H9 (cell line): ENCODE measurements at regions not wholly inside any gene's neighbourhood (a gene's known extent, or its start where the extent isn't known, plus 50 kb on each side); places are given as distances from the start of the nearest gene placed in this dataset.

Source experiments
- DNase-seq: peaks from one replicate; pipeline ENCODE4 v3.0.0-alpha.2; 2017
- H2AFZ ChIP-seq: one replicate; pipeline ENCODE4 v1.6.1; 2013; ENCODE audit warnings: mild to moderate bottlenecking, low read length, control low read depth, moderate library complexity
- H2AK5ac ChIP-seq: 2 replicates; pipeline ENCODE4 v1.6.1; 2013; ENCODE audit warnings: low read length, control low read depth, mixed read lengths; ENCODE audit not compliant: insufficient read length
- H2BK120ac ChIP-seq: one replicate; pipeline ENCODE4 v1.6.1; 2013; ENCODE audit warnings: low read depth, mild to moderate bottlenecking, low read length, control low read depth, inconsistent platforms; ENCODE audit not compliant: poor library complexity, severe bottlenecking
- H2BK12ac ChIP-seq: 2 replicates; pipeline ENCODE4 v1.6.1; 2013; ENCODE audit warnings: low read length, control low read depth, mixed read lengths, low read depth; ENCODE audit not compliant: insufficient read length
- H2BK15ac ChIP-seq: 2 replicates; pipeline ENCODE4 v1.6.1; 2013; ENCODE audit warnings: low read depth, low read length, control low read depth
- H2BK20ac ChIP-seq: one replicate; pipeline ENCODE4 v1.6.1; 2013; ENCODE audit warnings: low read depth, mild to moderate bottlenecking, low read length, control low read depth, inconsistent platforms; ENCODE audit not compliant: poor library complexity, severe bottlenecking
- H2BK5ac ChIP-seq: 2 replicates; pipeline ENCODE4 v1.6.1; 2013; ENCODE audit warnings: low read length, control low read depth, mixed read lengths; ENCODE audit not compliant: insufficient read length
- H3K14ac ChIP-seq: 2 replicates; pipeline ENCODE4 v1.6.1; 2013; ENCODE audit warnings: low read length, control low read depth; ENCODE audit not compliant: insufficient read depth
- H3K18ac ChIP-seq: 2 replicates; pipeline ENCODE4 v1.6.1; 2013; ENCODE audit warnings: low read depth, mild to moderate bottlenecking, mixed read lengths, low read length, control low read depth; ENCODE audit not compliant: insufficient read length
- H3K23ac ChIP-seq: 2 replicates; pipeline ENCODE4 v1.6.1; 2013; ENCODE audit warnings: low read length, control low read depth, mixed read lengths, low read depth; ENCODE audit not compliant: insufficient read length
- H3K23me2 ChIP-seq: 2 replicates; pipeline ENCODE4 v1.6.1; 2013; ENCODE audit warnings: low read depth, mild to moderate bottlenecking, mixed read lengths, low read length, control low read depth; ENCODE audit not compliant: insufficient read length, poor library complexity, severe bottlenecking
- H3K27ac ChIP-seq: 2 replicates; pipeline ENCODE4 v1.5.1; 2013; ENCODE audit warnings: low read length, control low read depth, mixed read lengths, low read depth; ENCODE audit not compliant: insufficient read length
- H3K27me3 ChIP-seq: 2 replicates; pipeline ENCODE4 v1.6.1; 2013; ENCODE audit warnings: low read length, control low read depth, inconsistent platforms; ENCODE audit not compliant: insufficient read depth
- H3K4ac ChIP-seq: 2 replicates; pipeline ENCODE4 v1.6.1; 2013; ENCODE audit warnings: low read depth, mild to moderate bottlenecking, control low read depth, inconsistent platforms, low read length, moderate library complexity
- H3K4me1 ChIP-seq: 2 replicates; pipeline ENCODE4 v1.6.1; 2013; ENCODE audit warnings: low read length, control low read depth, inconsistent platforms; ENCODE audit not compliant: insufficient read depth
- H3K4me2 ChIP-seq: 2 replicates; pipeline ENCODE4 v1.6.1; 2013; ENCODE audit warnings: low read length, control low read depth, mixed read lengths; ENCODE audit not compliant: insufficient read length, insufficient read depth
- H3K56ac ChIP-seq: 2 replicates; pipeline ENCODE4 v1.6.1; 2013; ENCODE audit warnings: low read depth, mild to moderate bottlenecking, mixed read lengths, low read length, control low read depth; ENCODE audit not compliant: insufficient read length
- H3K79me1 ChIP-seq: 2 replicates; pipeline ENCODE4 v1.6.1; 2013; ENCODE audit warnings: low read depth, mild to moderate bottlenecking, moderate library complexity, low read length, control low read depth, inconsistent platforms; ENCODE audit not compliant: insufficient read depth, poor library complexity, severe bottlenecking
- H3K79me2 ChIP-seq: 2 replicates; pipeline ENCODE4 v1.6.1; 2013; ENCODE audit warnings: low read length, control low read depth, inconsistent platforms; ENCODE audit not compliant: insufficient read depth
- H3K9ac ChIP-seq: 2 replicates; pipeline ENCODE4 v1.6.1; 2013; ENCODE audit warnings: low read length, control low read depth, mixed read lengths; ENCODE audit not compliant: insufficient read length; ENCODE audit errors: extremely low read depth
- H3K9me3 ChIP-seq: one replicate; pipeline ENCODE4 v1.6.1; 2013; ENCODE audit warnings: low read depth, low read length, inconsistent platforms; ENCODE audit not compliant: control insufficient read depth
- H3T11ph ChIP-seq: one replicate; pipeline ENCODE4 v1.6.1; 2013; ENCODE audit warnings: mild to moderate bottlenecking, low read length, control low read depth, inconsistent platforms
- H4K20me1 ChIP-seq: one replicate; pipeline ENCODE4 v1.6.1; 2013; ENCODE audit not compliant: control insufficient read depth, insufficient read length, insufficient read depth
- H4K5ac ChIP-seq: 2 replicates; pipeline ENCODE4 v1.6.1; 2013; ENCODE audit warnings: low read depth, mild to moderate bottlenecking, mixed read lengths, low read length, control low read depth; ENCODE audit not compliant: insufficient read length
- H4K8ac ChIP-seq: replicated peaks from 2 replicates; pipeline ENCODE4 v1.6.1; 2013; ENCODE audit warnings: low read length, control low read depth, mixed read lengths, low read depth; ENCODE audit not compliant: insufficient read length
- H4K91ac ChIP-seq: 2 replicates; pipeline ENCODE4 v1.6.1; 2013; ENCODE audit warnings: low read depth, mild to moderate bottlenecking, moderate library complexity, mixed read lengths, low read length, control low read depth; ENCODE audit not compliant: insufficient read length
- H3K27ac Mint-ChIP-seq, 3 experiments: 2 replicates in 2 of 3; 3 replicates in 1 of 3; pipeline ENCODE4 v1.8.0; 2020 to 2021; ENCODE audit warnings: mixed read lengths in 3 of 3, mild to moderate bottlenecking in 1 of 3, moderate library complexity in 1 of 3
- H3K27me3 Mint-ChIP-seq: 2 replicates; pipeline ENCODE4 v1.8.0; 2021; ENCODE audit warnings: low read depth, mild to moderate bottlenecking, moderate library complexity, mixed read lengths
- H3K36me3 Mint-ChIP-seq, 3 experiments: 2 replicates in 2 of 3; 3 replicates in 1 of 3; pipeline ENCODE4 v1.8.0; 2020 to 2021; ENCODE audit warnings: low read depth in 3 of 3, mixed read lengths in 3 of 3; ENCODE audit not compliant: insufficient read depth in 1 of 3
- H3K4me1 Mint-ChIP-seq, 2 experiments: 2 replicates each; pipeline ENCODE4 v1.8.0; 2020; ENCODE audit warnings: mixed read lengths in 2 of 2
- H3K4me3 Mint-ChIP-seq, 2 experiments: 2 replicates in 1 of 2; 3 replicates in 1 of 2; pipeline ENCODE4 v1.8.0; 2020 to 2021; ENCODE audit warnings: mild to moderate bottlenecking in 2 of 2, mixed read lengths in 2 of 2, moderate library complexity in 1 of 2
- H3K9me3 Mint-ChIP-seq, 2 experiments: 2 replicates in 1 of 2; 3 replicates in 1 of 2; pipeline ENCODE4 v1.8.0; 2020; ENCODE audit warnings: mild to moderate bottlenecking in 2 of 2, mixed read lengths in 2 of 2, moderate library complexity in 1 of 2
- CTCF ChIP-seq: fragments of 200-600 bp; sonication (generic); conservative IDR thresholded peaks from 3 replicates; pipeline ENCODE4 v1.8.0; 2021; ENCODE audit warnings: antibody characterized with exemption, mild to moderate bottlenecking
- WGBS: extraction: QIAGEN DNeasy Blood & Tissue Kit; methylation state at CpG from one replicate; pipeline ENCODE4 v1.1.7; 2013; ENCODE audit warnings: missing lambda C conversion rate, low lambda C conversion rate, mixed read lengths; ENCODE audit not compliant: insufficient read length; ENCODE audit errors: extremely low coverage; 5-methylcytosine and 5-hydroxymethylcytosine counted together

GRCh38 chr2:215755641-215756345, 257.6 kb downstream of the MREG start:
- Histone ChIP-seq H2BK5ac (no peak overlapping the region), H3K4me1 (no peaks in the 10 kb centered on the region), H3K4ac (no peak overlapping the region), H3K79me1 (no peaks in the 10 kb centered on the region), H3K9ac (no peak overlapping the region), H3K18ac (no peak overlapping the region), H3K79me2 (no peaks in the 10 kb centered on the region), H3K4me2 (no peak overlapping the region), H4K5ac (no peak overlapping the region), H4K91ac (no peak overlapping the region), H3K27me3 (no peaks in the 10 kb centered on the region), H3K23ac (no peak overlapping the region), H2AFZ (no peak overlapping the region), H2BK20ac (no peak overlapping the region), H3K23me2 (no peaks in the 10 kb centered on the region), H2BK120ac (no peak overlapping the region), H3K14ac (no peak overlapping the region), H2BK12ac (no peak overlapping the region), H2BK15ac (no peak overlapping the region), H4K8ac (no peak overlapping the region), H3K27ac (no peak overlapping the region), H3K9me3 (no peaks in the 10 kb centered on the region), H3K56ac (no peak overlapping the region), H3T11ph (no peak overlapping the region), H2AK5ac (no peak overlapping the region), H4K20me1 (no peaks in the 10 kb centered on the region)
- no peak for DNase-seq
- Mint-ChIP-seq H3K27ac (no peak overlapping the region), H3K27me3 (no peaks in the 10 kb centered on the region; the same call in 1 of the 2 replicates), H3K36me3 (no peaks in the 10 kb centered on the region), H3K4me3 (no peak overlapping the region), H3K4me1 (0 out of 4 replicates have a peak, but pooled peaks cover 0 to 3% of the 10 kb centered on the region in 2 experiments), H3K9me3 (no peaks in the 10 kb centered on the region)
- WGBS, result no CpG with 5 or more reads among the region's 4 CpGs
- no peak for TF ChIP-seq CTCF
